HCT116 (cell line): ENCODE measurements at regions not wholly inside any gene's neighbourhood (a gene's known extent, or its start where the extent isn't known, plus 50 kb on each side); places are given as distances from the start of the nearest gene placed in this dataset.

ENCODE experiments used
- ATAC-seq: fragments of 200-7000 bp; cut with Tn5 transposase; 2 replicates; pipeline ENCODE4 v1.9.1; 2020; ENCODE audit warnings: mild to moderate bottlenecking, moderate library complexity
- BruUV-seq: library from RNA; stranded (reverse); fragments of 400-500 nt; replicated peaks from 2 replicates; lab custom pipeline; 2021; lab: Mats Ljungman, UMichigan
- CTCF ChIA-PET: fragments of 300-600 bp; sonication (Branson Sonifier 250); formaldehyde crosslinking; loops from one replicate; lab custom pipeline; 2021; ENCODE audit warnings: antibody characterized with exemption; lab: Charles Lee
- POLR2A ChIA-PET: fragments of 300-600, 350-600 bp; sonication (Branson Sonifier 250); formaldehyde crosslinking; loops from one replicate; lab custom pipeline; 2021; ENCODE audit warnings: antibody characterized with exemption; lab: Charles Lee
- RAD21 ChIA-PET, 2 experiments: fragments of 300-600 bp; sonication (Branson Sonifier 250); formaldehyde crosslinking; loops; one replicate each; lab custom pipeline; 2023; ENCODE audit warnings: low total read pairs in 2 of 2; ENCODE audit not compliant: uncharacterized antibody in 2 of 2, unreplicated experiment in 2 of 2, low non-redundant PET in 1 of 2; lab: Charles Lee
- DNase-seq: peaks from one replicate; pipeline ENCODE4 v3.0.0-alpha.2; 2010; ENCODE audit warnings: low read depth, low spot score
- H2AFZ ChIP-seq: fragments of 200-600 bp; shearing (Covaris generic), sonication (generic); 2 replicates; pipeline ENCODE4 v1.6.1; 2017; ENCODE audit warnings: low read depth, mixed run types, mixed read lengths, antibody characterized with exemption, low read length; ENCODE audit not compliant: poor library complexity, severe bottlenecking
- H3K27ac ChIP-seq: 2 replicates; pipeline ENCODE4 v1.5.1; 2012; ENCODE audit warnings: low read depth, low read length
- H3K27me3 ChIP-seq: fragments of 200-600 bp; sonication (generic); 2 replicates; pipeline ENCODE4 v1.6.1; 2016; ENCODE audit warnings: mixed run types, low read length, mixed read lengths; ENCODE audit not compliant: insufficient read depth
- H3K36me3 ChIP-seq, 2 experiments: fragments of 200-500 bp in 1 of 2; fragments of 200-600 bp in 1 of 2; sonication (Bioruptor generic) in 1 of 2; sonication (generic) in 1 of 2; 2 replicates each; pipeline versions ENCODE4 v1.5.1 to v1.6.1; 2014 to 2016; ENCODE audit warnings: low read length in 2 of 2, inconsistent platforms in 1 of 2, mixed read lengths in 1 of 2, mixed run types in 1 of 2; ENCODE audit not compliant: insufficient read depth in 2 of 2, control insufficient read depth in 1 of 2
- H3K4me1 ChIP-seq, 2 experiments: fragments of 200-600 bp in 1 of 2; sonication (generic) in 1 of 2; 2 replicates each; pipeline versions ENCODE4 v1.5.1 to v1.6.1; 2012 to 2017; ENCODE audit warnings: low read length in 2 of 2, inconsistent platforms in 1 of 2, mild to moderate bottlenecking in 1 of 2, mixed read lengths in 1 of 2, mixed run types in 1 of 2, moderate library complexity in 1 of 2; ENCODE audit not compliant: insufficient read depth in 2 of 2, control insufficient read depth in 1 of 2
- H3K4me2 ChIP-seq: fragments of 200-600 bp; sonication (generic); 2 replicates; pipeline ENCODE4 v1.6.1; 2017; ENCODE audit warnings: mixed run types, low read length, mixed read lengths
- H3K4me3 ChIP-seq, 2 experiments: fragments of 200-600 bp in 1 of 2; sonication (generic) in 1 of 2; replicated peaks in 1 of 2; 2 replicates each; pipeline ENCODE4 v1.5.1; 2011 to 2016; ENCODE audit warnings: low read length in 2 of 2, control low read depth in 1 of 2, low read depth in 1 of 2, mild to moderate bottlenecking in 1 of 2, mixed read lengths in 1 of 2, mixed run types in 1 of 2
- H3K79me2 ChIP-seq: fragments of 200-600 bp; sonication (generic); 2 replicates; pipeline ENCODE4 v1.6.1; 2017; ENCODE audit warnings: mild to moderate bottlenecking, mixed run types, low read length, moderate library complexity, mixed read lengths; ENCODE audit not compliant: insufficient read depth
- H3K9ac ChIP-seq: fragments of 200-600 bp; sonication (generic); 2 replicates; pipeline ENCODE4 v1.6.1; 2016; ENCODE audit warnings: low read length, mixed read lengths
- H3K9me2 ChIP-seq: fragments of 200-600 bp; sonication (generic), shearing (Covaris generic); 2 replicates; pipeline ENCODE4 v1.6.1; 2017; ENCODE audit warnings: mixed run types, mild to moderate bottlenecking, moderate library complexity; ENCODE audit not compliant: insufficient read depth
- H3K9me3 ChIP-seq, 2 experiments: fragments of 200-500 bp in 1 of 2; fragments of 200-600 bp in 1 of 2; sonication (Bioruptor generic) in 1 of 2; sonication (generic) in 1 of 2; 2 replicates each; pipeline ENCODE4 v1.6.1; 2014 to 2017; ENCODE audit warnings: low read length in 2 of 2, mixed read lengths in 2 of 2, inconsistent platforms in 1 of 2, low read depth in 1 of 2, mild to moderate bottlenecking in 1 of 2, mixed run types in 1 of 2, moderate library complexity in 1 of 2; ENCODE audit not compliant: control insufficient read depth in 1 of 2, insufficient read depth in 1 of 2
- H4K20me1 ChIP-seq: fragments of 200-600 bp; sonication (generic), shearing (Covaris generic); 2 replicates; pipeline ENCODE4 v1.6.1; 2017; ENCODE audit warnings: mixed run types, mild to moderate bottlenecking, moderate library complexity; ENCODE audit not compliant: insufficient read depth
- CBX3 ChIP-seq: IDR thresholded peaks from 2 replicates; pipeline ENCODE4 v1.6.1; 2012; ENCODE audit warnings: low read depth
- CEBPB ChIP-seq: IDR thresholded peaks from 2 replicates; pipeline ENCODE4 v1.6.1; 2012; ENCODE audit warnings: low read depth
- ELF1 ChIP-seq: IDR thresholded peaks from 2 replicates; pipeline ENCODE4 v1.6.1; 2012; ENCODE audit warnings: low read depth, borderline replicate concordance
- JUND ChIP-seq: IDR thresholded peaks from 2 replicates; pipeline ENCODE4 v1.6.1; 2012
- POLR2A ChIP-seq: IDR thresholded peaks from 2 replicates; pipeline ENCODE4 v1.7.0; 2011; ENCODE audit warnings: borderline replicate concordance; ENCODE audit not compliant: insufficient read depth, insufficient read length; ENCODE audit errors: extremely low read depth
- RAD21 ChIP-seq: IDR thresholded peaks from 2 replicates; pipeline ENCODE4 v1.6.1; 2012; ENCODE audit warnings: low read depth, mild to moderate bottlenecking
- SP1 ChIP-seq: IDR thresholded peaks from 2 replicates; pipeline ENCODE4 v1.6.1; 2012; ENCODE audit warnings: low read depth
- SRF ChIP-seq: IDR thresholded peaks from 2 replicates; pipeline ENCODE4 v1.6.1; 2012; ENCODE audit warnings: low read depth
- YY1 ChIP-seq: IDR thresholded peaks from 2 replicates; pipeline ENCODE4 v1.6.1; 2011; ENCODE audit warnings: low read length, low read depth, moderate library complexity, mild to moderate bottlenecking; ENCODE audit not compliant: insufficient replicate concordance; ENCODE audit errors: extremely low read depth
- ZNF274 ChIP-seq: fragments of 200-500 bp; sonication (Bioruptor generic); IDR thresholded peaks from 2 replicates; pipeline ENCODE4 v1.6.1; 2014; ENCODE audit warnings: mild to moderate bottlenecking, low read depth, low read length, inconsistent platforms
- intact Hi-C: fragments of 100-400 bp; cut with micrococcal nuclease; formaldehyde crosslinking; loops from 2 replicates; pipeline ENCODE4 v1.10.0; 2022
- TF ChIP-seq, protein P1 (sequence below): IDR thresholded peaks from 2 replicates; pipeline ENCODE4 v1.6.1; 2012; ENCODE audit warnings: low read depth
- TF ChIP-seq, protein P2 (sequence below), 3 experiments: fragments of 200-600 bp in 1 of 3; sonication (generic) in 1 of 3; IDR thresholded peaks in 2 of 3; conservative IDR thresholded peaks in 1 of 3; 2 replicates each; pipeline ENCODE4 v1.5.1; 2012 to 2017; ENCODE audit warnings: low read depth in 2 of 3, low read length in 2 of 3, antibody characterized with exemption in 1 of 3, borderline replicate concordance in 1 of 3, control low read depth in 1 of 3, mild to moderate bottlenecking in 1 of 3, mixed read lengths in 1 of 3, mixed run types in 1 of 3, moderate library complexity in 1 of 3; ENCODE audit not compliant: insufficient read depth in 1 of 3
- TF ChIP-seq, protein P3 (sequence below): IDR thresholded peaks from 2 replicates; pipeline ENCODE4 v1.6.1; 2012

DNA sequence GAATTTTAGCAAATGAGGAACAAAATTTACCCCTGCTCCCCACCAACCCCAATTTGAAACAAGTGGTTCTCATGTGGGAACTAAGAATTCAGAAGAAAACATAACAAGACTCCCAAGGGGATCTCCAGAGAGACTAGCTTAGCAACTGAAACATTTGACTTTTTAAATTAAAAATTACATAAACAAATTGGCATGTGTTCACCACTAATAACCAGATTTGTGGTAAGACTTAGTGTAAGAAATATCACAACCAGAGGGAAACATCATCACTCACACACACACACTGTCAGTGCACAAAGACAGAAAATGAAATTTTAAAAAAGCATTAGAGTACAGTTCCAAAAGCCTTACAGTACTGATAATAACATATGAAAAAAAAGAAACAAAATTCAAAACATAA is 348.8 kb downstream of the CGGBP1 start:
- H3K27me3 ChIP-seq: no peaks in the 10 kb centered on the region
- TF ChIP-seq, protein P1, sequence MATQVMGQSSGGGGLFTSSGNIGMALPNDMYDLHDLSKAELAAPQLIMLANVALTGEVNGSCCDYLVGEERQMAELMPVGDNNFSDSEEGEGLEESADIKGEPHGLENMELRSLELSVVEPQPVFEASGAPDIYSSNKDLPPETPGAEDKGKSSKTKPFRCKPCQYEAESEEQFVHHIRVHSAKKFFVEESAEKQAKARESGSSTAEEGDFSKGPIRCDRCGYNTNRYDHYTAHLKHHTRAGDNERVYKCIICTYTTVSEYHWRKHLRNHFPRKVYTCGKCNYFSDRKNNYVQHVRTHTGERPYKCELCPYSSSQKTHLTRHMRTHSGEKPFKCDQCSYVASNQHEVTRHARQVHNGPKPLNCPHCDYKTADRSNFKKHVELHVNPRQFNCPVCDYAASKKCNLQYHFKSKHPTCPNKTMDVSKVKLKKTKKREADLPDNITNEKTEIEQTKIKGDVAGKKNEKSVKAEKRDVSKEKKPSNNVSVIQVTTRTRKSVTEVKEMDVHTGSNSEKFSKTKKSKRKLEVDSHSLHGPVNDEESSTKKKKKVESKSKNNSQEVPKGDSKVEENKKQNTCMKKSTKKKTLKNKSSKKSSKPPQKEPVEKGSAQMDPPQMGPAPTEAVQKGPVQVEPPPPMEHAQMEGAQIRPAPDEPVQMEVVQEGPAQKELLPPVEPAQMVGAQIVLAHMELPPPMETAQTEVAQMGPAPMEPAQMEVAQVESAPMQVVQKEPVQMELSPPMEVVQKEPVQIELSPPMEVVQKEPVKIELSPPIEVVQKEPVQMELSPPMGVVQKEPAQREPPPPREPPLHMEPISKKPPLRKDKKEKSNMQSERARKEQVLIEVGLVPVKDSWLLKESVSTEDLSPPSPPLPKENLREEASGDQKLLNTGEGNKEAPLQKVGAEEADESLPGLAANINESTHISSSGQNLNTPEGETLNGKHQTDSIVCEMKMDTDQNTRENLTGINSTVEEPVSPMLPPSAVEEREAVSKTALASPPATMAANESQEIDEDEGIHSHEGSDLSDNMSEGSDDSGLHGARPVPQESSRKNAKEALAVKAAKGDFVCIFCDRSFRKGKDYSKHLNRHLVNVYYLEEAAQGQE: no peak
- TF ChIP-seq YY1 (no peak), SP1 (no peak), SRF (no peak), RAD21 (no peak), ELF1 (no peak), ZNF274 (no peak), CEBPB (no peak), JUND (no peak), POLR2A (no peak), CBX3 (no peak)
- TF ChIP-seq, protein P2, sequence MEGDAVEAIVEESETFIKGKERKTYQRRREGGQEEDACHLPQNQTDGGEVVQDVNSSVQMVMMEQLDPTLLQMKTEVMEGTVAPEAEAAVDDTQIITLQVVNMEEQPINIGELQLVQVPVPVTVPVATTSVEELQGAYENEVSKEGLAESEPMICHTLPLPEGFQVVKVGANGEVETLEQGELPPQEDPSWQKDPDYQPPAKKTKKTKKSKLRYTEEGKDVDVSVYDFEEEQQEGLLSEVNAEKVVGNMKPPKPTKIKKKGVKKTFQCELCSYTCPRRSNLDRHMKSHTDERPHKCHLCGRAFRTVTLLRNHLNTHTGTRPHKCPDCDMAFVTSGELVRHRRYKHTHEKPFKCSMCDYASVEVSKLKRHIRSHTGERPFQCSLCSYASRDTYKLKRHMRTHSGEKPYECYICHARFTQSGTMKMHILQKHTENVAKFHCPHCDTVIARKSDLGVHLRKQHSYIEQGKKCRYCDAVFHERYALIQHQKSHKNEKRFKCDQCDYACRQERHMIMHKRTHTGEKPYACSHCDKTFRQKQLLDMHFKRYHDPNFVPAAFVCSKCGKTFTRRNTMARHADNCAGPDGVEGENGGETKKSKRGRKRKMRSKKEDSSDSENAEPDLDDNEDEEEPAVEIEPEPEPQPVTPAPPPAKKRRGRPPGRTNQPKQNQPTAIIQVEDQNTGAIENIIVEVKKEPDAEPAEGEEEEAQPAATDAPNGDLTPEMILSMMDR (IDR thresholded peaks at IDR 0.05 in 2 of 3, conservative IDR thresholded peaks at IDR 0.05 in 1 of 3; ENCODE audit: borderline replicate concordance in 1 of 3, insufficient read depth in 1 of 3, low read depth in 2 of 3, low read length in 2 of 3): no peak
- TF ChIP-seq, protein P3, sequence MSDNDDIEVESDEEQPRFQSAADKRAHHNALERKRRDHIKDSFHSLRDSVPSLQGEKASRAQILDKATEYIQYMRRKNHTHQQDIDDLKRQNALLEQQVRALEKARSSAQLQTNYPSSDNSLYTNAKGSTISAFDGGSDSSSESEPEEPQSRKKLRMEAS: no peak
- TF ChIP-seq, all 23 proteins: peak for 0
- ChIA-PET POLR2A (no interaction called here), CTCF (no interaction called here), RAD21 (no interaction called here)
- no peaks in the 10 kb centered on the region for H3K4me1 ChIP-seq
- H3K4me2 ChIP-seq: no peak overlapping the region
- no peaks in the 10 kb centered on the region for H4K20me1 ChIP-seq
- H3K36me3 ChIP-seq: no peaks in the 10 kb centered on the region
- H2AFZ ChIP-seq: no peak overlapping the region
- no peak overlapping the region for H3K27ac ChIP-seq
- H3K9me3 ChIP-seq: no peaks in the 10 kb centered on the region
- H3K9me2 ChIP-seq: no peaks in the 10 kb centered on the region
- no peak overlapping the region for H3K9ac ChIP-seq
- no TSS peak for BruUV-seq
- ATAC-seq (no peak), DNase-seq (no peak)
- H3K79me2 ChIP-seq: no peaks in the 10 kb centered on the region
- no peak overlapping the region for H3K4me3 ChIP-seq
- intact Hi-C loops: no loop called here
